PC-9 (cell line): ENCODE measurements at regions not wholly inside any gene's neighbourhood (a gene's known extent, or its start where the extent isn't known, plus 50 kb on each side); places are given as distances from the start of the nearest gene placed in this dataset.

Experiments
- EZH2 ChIP-seq: fragments of 200-600 bp; sonication (generic); IDR thresholded peaks from 2 replicates; pipeline ENCODE4 v1.8.0; 2017; ENCODE audit warnings: antibody characterized with exemption, low read depth
- TF ChIP-seq, protein P1 (sequence below): fragments of 200-600 bp; sonication (generic); conservative IDR thresholded peaks from 2 replicates; pipeline ENCODE4 v1.6.1; 2017; ENCODE audit warnings: mixed run types, antibody characterized with exemption, mild to moderate bottlenecking, moderate library complexity

DNA sequence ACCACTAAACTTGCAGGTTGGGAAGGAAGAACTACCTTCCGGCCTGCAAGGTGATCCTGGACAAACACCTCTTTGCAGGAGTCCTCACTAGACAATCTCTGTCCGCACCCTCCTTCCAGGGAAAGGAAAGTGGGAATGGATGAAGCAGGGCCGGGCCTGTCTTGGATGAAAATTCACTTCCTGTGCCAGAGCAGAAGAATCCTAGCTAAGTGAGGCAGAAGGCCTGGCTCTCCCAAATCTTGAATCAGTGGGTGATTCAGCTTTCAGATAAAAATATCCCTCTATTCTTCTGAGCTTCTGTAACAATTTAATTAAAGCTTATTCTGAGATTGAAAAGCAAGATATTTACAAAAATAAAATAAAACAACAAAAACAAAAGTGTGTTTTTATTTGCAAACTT, 281.9 kb upstream of the TLE4 start:
- TF ChIP-seq, protein P1, sequence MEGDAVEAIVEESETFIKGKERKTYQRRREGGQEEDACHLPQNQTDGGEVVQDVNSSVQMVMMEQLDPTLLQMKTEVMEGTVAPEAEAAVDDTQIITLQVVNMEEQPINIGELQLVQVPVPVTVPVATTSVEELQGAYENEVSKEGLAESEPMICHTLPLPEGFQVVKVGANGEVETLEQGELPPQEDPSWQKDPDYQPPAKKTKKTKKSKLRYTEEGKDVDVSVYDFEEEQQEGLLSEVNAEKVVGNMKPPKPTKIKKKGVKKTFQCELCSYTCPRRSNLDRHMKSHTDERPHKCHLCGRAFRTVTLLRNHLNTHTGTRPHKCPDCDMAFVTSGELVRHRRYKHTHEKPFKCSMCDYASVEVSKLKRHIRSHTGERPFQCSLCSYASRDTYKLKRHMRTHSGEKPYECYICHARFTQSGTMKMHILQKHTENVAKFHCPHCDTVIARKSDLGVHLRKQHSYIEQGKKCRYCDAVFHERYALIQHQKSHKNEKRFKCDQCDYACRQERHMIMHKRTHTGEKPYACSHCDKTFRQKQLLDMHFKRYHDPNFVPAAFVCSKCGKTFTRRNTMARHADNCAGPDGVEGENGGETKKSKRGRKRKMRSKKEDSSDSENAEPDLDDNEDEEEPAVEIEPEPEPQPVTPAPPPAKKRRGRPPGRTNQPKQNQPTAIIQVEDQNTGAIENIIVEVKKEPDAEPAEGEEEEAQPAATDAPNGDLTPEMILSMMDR: no peak
- no peak for TF ChIP-seq EZH2
